Gastrocnemius medialis (tissue), 4 donors: ENCODE measurements at regions not wholly inside any gene's neighbourhood (a gene's known extent, or its start where the extent isn't known, plus 50 kb on each side); places are given as distances from the start of the nearest gene placed in this dataset.

ENCODE experiments used
- ATAC-seq, 2 donors: fragments of 150-250 bp; one replicate each; pipeline ENCODE4 v1.9.1; 2016
- DNase-seq, 2 donors: peaks; one replicate each; pipeline ENCODE4 v3.0.0-alpha.2; 2019
- H3K27ac ChIP-seq, 4 donors: fragments of 200-600 bp; sonication (generic); 1 replicate in 1 of 4; 2 replicates in 3 of 4; pipeline ENCODE4 v1.5.1; 2016 to 2018; ENCODE audit warnings: mild to moderate bottlenecking in 2 of 4, moderate library complexity in 1 of 4
- H3K27me3 ChIP-seq, 3 donors: fragments of 200-600 bp; sonication (generic) in 2 of 3; 1 replicate in 1 of 3; 2 replicates in 2 of 3; pipeline versions ENCODE4 v1.5.1 to v1.6.0; 2016 to 2019; ENCODE audit warnings: mild to moderate bottlenecking in 1 of 3, moderate library complexity in 1 of 3
- H3K36me3 ChIP-seq, 2 donors: fragments of 200-600 bp; sonication (generic) in 1 of 2; one replicate each; pipeline ENCODE4 v1.5.1; 2017 to 2018
- H3K4me1 ChIP-seq, 2 donors: fragments of 200-600 bp; sonication (generic) in 1 of 2; one replicate each; pipeline ENCODE4 v1.5.1; 2016 to 2017; ENCODE audit warnings: mild to moderate bottlenecking in 2 of 2
- H3K4me3 ChIP-seq, 4 donors: fragments of 200-600 bp; sonication (generic) in 3 of 4; 1 replicate in 1 of 4; 2 replicates in 3 of 4; pipeline ENCODE4 v1.5.1; 2016 to 2019; ENCODE audit warnings: mild to moderate bottlenecking in 2 of 4
- H3K9me3 ChIP-seq, 3 donors: fragments of 200-600 bp; sonication (generic) in 2 of 3; 1 replicate in 1 of 3; 2 replicates in 2 of 3; pipeline ENCODE4 v1.5.1; 2016 to 2019
- CTCF ChIP-seq, 5 experiments: fragments of 450-650 bp in 3 of 5; fragments of 200-600 bp in 2 of 5; sonication (generic) in 2 of 5; IDR thresholded peaks in 4 of 5; conservative IDR thresholded peaks in 1 of 5; 1 replicate in 4 of 5; 2 replicates in 1 of 5; pipeline ENCODE4 v1.5.1; 2016 to 2019; ENCODE audit warnings: antibody characterized with exemption in 5 of 5, mild to moderate bottlenecking in 3 of 5, moderate library complexity in 3 of 5
- POLR2A ChIP-seq, 2 donors: fragments of 450-650 bp; IDR thresholded peaks; one replicate each; pipeline ENCODE4 v1.6.1; 2017; ENCODE audit warnings: antibody characterized with exemption in 2 of 2, mild to moderate bottlenecking in 2 of 2, moderate library complexity in 2 of 2
- in situ Hi-C, 4 donors: fragments of 200-750 bp; cut with MboI; loops; one replicate each; pipeline versions ENCODE4 v1.15.0 to v1.8.0; 2017; ENCODE audit warnings: low sequenced_read_pairs in 4 of 4
- intact Hi-C: fragments of 100-400 bp; cut with DNase I; formaldehyde crosslinking; loops from one replicate; pipeline ENCODE4 v1.15.1; 2023; ENCODE audit warnings: low total_unique reads

DNA sequence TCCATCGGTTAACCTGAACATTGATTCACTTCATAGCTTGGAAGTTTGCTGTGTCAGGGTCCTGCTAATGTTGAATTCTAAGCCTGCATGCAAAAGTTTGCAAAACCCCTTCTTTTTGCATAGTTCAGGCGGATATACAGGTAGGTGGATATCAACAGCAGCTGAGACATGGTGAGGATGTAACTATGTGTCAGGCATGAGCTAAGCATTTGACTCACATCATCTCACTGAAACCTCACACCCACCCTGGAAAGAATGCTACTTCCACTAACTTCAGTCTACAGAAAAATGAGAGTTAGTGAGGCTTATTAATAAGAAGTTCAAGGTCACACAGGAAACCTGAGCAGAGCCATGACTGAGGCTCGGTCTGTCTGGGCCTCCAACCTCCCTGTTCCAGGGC lies 276.9 kb downstream of the BMP7 start:
- in situ Hi-C loops (no loop called here), intact Hi-C loops (no loop called here)
- Histone ChIP-seq H3K36me3 (no peaks in the 10 kb centered on the region), H3K4me3 (no peak overlapping the region), H3K9me3 (peaks cover 0 to 18% (median 0%) of the 10 kb centered on the region in 3 donors), H3K27me3 (no peaks in the 10 kb centered on the region), H3K4me1 (no peaks in the 10 kb centered on the region), H3K27ac (no peak overlapping the region)
- no peak for DNase-seq
- no peak for ATAC-seq
- TF ChIP-seq POLR2A (IDR thresholded peaks at IDR 0.05), result no peak
- TF ChIP-seq CTCF (IDR thresholded peaks at IDR 0.05 in 4 of 5, conservative IDR thresholded peaks at IDR 0.05 in 1 of 5), result no peak

GRCh38 chr20:56993020-56993559 lies 273.4 kb downstream of the BMP7 start:
- no peak for DNase-seq
- in situ Hi-C loops (no loop called here), intact Hi-C loops (no loop called here)
- no peak overlapping the region for H3K4me3 ChIP-seq
- no peak for ATAC-seq
- no peaks in the 10 kb centered on the region for H3K36me3 ChIP-seq
- TF ChIP-seq CTCF (IDR thresholded peaks at IDR 0.05 in 4 of 5, conservative IDR thresholded peaks at IDR 0.05 in 1 of 5) (no peak), POLR2A (IDR thresholded peaks at IDR 0.05) (no peak)
- H3K27me3 ChIP-seq, result no peaks in the 10 kb centered on the region
- no peak overlapping the region for H3K27ac ChIP-seq
- H3K9me3 ChIP-seq, result peaks cover 0 to under 1% (median 0%) of the 10 kb centered on the region in 3 donors
- no peaks in the 10 kb centered on the region for H3K4me1 ChIP-seq

- DNase-seq, result no peak
- no peak overlapping the region for H3K4me3 ChIP-seq
- in situ Hi-C loops, result no loop called here
- no peaks in the 10 kb centered on the region for H3K4me1 ChIP-seq
- H3K27me3 ChIP-seq, result no peaks in the 10 kb centered on the region
- H3K9me3 ChIP-seq, result peaks cover 0 to 6% (median 2%) of the 10 kb centered on the region in 3 donors
- no peak overlapping the region for H3K27ac ChIP-seq
- ATAC-seq, result no peak
- no peaks in the 10 kb centered on the region for H3K36me3 ChIP-seq
- TF ChIP-seq POLR2A (IDR thresholded peaks at IDR 0.05) (no peak), CTCF (IDR thresholded peaks at IDR 0.05 in 4 of 5, conservative IDR thresholded peaks at IDR 0.05 in 1 of 5) (no peak)
- intact Hi-C loops, result no loop called here
Measured at GRCh38 chr20:56994006-56994405, 272.4 kb downstream of the BMP7 start.

DNA sequence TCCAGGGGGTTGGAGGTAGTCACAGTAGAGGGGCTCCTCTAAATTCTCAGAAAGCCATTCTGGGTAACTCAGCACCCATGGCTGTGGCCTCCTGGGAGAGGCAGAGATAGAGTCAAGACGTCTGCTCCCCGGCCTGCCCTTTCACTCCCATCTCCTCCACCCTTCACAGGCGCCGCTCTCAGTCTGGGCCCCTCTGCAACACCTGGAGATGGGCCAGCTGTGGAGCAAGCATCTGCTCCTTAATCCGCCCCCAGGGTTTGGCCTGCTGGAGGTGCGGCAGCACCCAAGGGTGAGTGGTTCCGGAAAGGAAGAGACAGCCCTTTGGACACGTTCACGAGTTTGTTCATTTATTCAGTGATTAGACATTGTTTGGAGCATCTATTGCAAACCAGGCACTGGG lies 271.3 kb downstream of the BMP7 start:
- ATAC-seq, result no peak
- intact Hi-C loops, result no loop called here
- H3K4me1 ChIP-seq, result no peaks in the 10 kb centered on the region
- H3K27me3 ChIP-seq, result no peaks in the 10 kb centered on the region
- no peak for TF ChIP-seq CTCF (IDR thresholded peaks at IDR 0.05 in 4 of 5, conservative IDR thresholded peaks at IDR 0.05 in 1 of 5)
- TF ChIP-seq POLR2A (IDR thresholded peaks at IDR 0.05), result no peak
- H3K27ac ChIP-seq, result no peak overlapping the region
- no peak for DNase-seq
- H3K4me3 ChIP-seq, result no peak overlapping the region
- H3K9me3 ChIP-seq, result peaks cover 0 to 6% (median 2%) of the 10 kb centered on the region in 3 donors
- no peaks in the 10 kb centered on the region for H3K36me3 ChIP-seq
- in situ Hi-C loops, result no loop called here

DNA sequence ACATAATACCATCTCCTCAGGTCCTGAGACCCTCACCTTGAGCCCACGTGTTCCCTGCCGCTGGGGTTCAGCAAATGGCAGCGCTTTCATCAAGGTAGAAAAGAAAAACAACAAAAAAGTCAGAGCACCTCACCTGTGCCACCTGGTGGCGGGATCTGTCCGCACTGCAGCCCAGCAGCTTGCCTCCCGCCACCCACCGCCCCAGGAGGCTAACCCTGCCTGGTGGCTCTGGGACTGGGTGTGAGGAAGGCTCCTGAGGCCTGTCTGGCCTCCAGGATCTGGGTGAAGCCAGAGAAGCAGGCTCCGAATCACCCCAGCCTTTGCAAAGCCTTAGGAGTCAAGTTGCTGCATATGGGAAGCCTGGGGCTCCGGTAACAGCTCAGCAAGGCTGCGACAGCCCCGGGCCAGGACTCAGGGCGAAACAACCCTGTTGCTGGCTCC lies 270.8 kb downstream of the BMP7 start:
- intact Hi-C loops, result no loop called here
- H3K4me1 ChIP-seq, result no peaks in the 10 kb centered on the region
- H3K27ac ChIP-seq, result no peak overlapping the region
- in situ Hi-C loops, result no loop called here
- no peak for TF ChIP-seq POLR2A (IDR thresholded peaks at IDR 0.05)
- TF ChIP-seq CTCF (IDR thresholded peaks at IDR 0.05 in 4 of 5, conservative IDR thresholded peaks at IDR 0.05 in 1 of 5), result no peak
- ATAC-seq, result no peak
- no peaks in the 10 kb centered on the region for H3K27me3 ChIP-seq
- no peak overlapping the region for H3K4me3 ChIP-seq
- peaks cover 0 to 6% (median 2%) of the 10 kb centered on the region in 3 donors for H3K9me3 ChIP-seq
- H3K36me3 ChIP-seq, result no peaks in the 10 kb centered on the region
- no peak for DNase-seq
